Natural killer cell (primary cell): ENCODE measurements at regions not wholly inside any gene's neighbourhood (a gene's known extent, or its start where the extent isn't known, plus 50 kb on each side); places are given as distances from the start of the nearest gene placed in this dataset.

ENCODE experiments used
- ATAC-seq, 3 donors: fragments of 150-1000 bp in 2 of 3; fragments of 200-7000 bp in 1 of 3; cut with Tn5 transposase; 1 replicate in 1 of 3; 2 replicates in 2 of 3; pipeline ENCODE4 v1.10.0; 2021; ENCODE audit warnings: mild to moderate bottlenecking in 2 of 3, moderate library complexity in 2 of 3
- DNase-seq, 2 donors: peaks; one replicate each; pipeline versions ENCODE4 v3.0.0 to v3.0.0-alpha.2; 2013 to 2021; ENCODE audit warnings: mixed read lengths in 1 of 2
- H3K27ac ChIP-seq: one replicate; pipeline ENCODE4 v1.5.1; 2013; ENCODE audit warnings: mild to moderate bottlenecking, low read length
- H3K27me3 ChIP-seq: one replicate; pipeline ENCODE4 v1.6.1; 2013; ENCODE audit warnings: low read length; ENCODE audit not compliant: control insufficient read depth, insufficient read depth
- H3K36me3 ChIP-seq: one replicate; pipeline ENCODE4 v1.6.1; 2013; ENCODE audit warnings: low read length; ENCODE audit not compliant: control insufficient read depth, insufficient read depth
- H3K4me1 ChIP-seq: one replicate; pipeline ENCODE4 v1.6.1; 2013; ENCODE audit warnings: low read length; ENCODE audit not compliant: control insufficient read depth, insufficient read depth
- H3K4me3 ChIP-seq: one replicate; pipeline ENCODE4 v1.5.1; 2013; ENCODE audit warnings: low read length
- H3K9me3 ChIP-seq: one replicate; pipeline ENCODE4 v1.6.1; 2013; ENCODE audit warnings: low read length; ENCODE audit not compliant: control insufficient read depth, insufficient read depth
- H3K27ac Mint-ChIP-seq, 2 donors: one replicate each; pipeline ENCODE4 v1.8.0; 2022; ENCODE audit warnings: mild to moderate bottlenecking in 2 of 2, mixed read lengths in 2 of 2, moderate library complexity in 1 of 2
- H3K27me3 Mint-ChIP-seq, 2 donors: one replicate each; pipeline ENCODE4 v1.8.0; 2022; ENCODE audit warnings: low read depth in 2 of 2, mixed read lengths in 2 of 2
- H3K36me3 Mint-ChIP-seq: one replicate; pipeline ENCODE4 v1.8.0; 2022; ENCODE audit warnings: mixed read lengths
- H3K4me1 Mint-ChIP-seq, 2 donors: one replicate each; pipeline ENCODE4 v1.8.0; 2022; ENCODE audit warnings: mixed read lengths in 2 of 2
- H3K4me3 Mint-ChIP-seq: one replicate; pipeline ENCODE4 v1.8.0; 2022; ENCODE audit warnings: mild to moderate bottlenecking, moderate library complexity, mixed read lengths
- H3K9me3 Mint-ChIP-seq, 2 donors: one replicate each; pipeline ENCODE4 v1.8.0; 2022; ENCODE audit warnings: mixed read lengths in 2 of 2
- WGBS: methylation state at CpG from one replicate; pipeline ENCODE4 v1.1.7; 2013; ENCODE audit warnings: missing lambda C conversion rate; ENCODE audit not compliant: insufficient coverage; 5-methylcytosine and 5-hydroxymethylcytosine counted together
- intact Hi-C: fragments of 100-400 bp; cut with micrococcal nuclease; formaldehyde crosslinking; loops from one replicate; pipeline ENCODE4 v1.14.2; 2022
- TF ChIP-seq, protein P1 (sequence below): fragments of 200-600 bp; IDR thresholded peaks from one replicate; pipeline ENCODE4 v1.8.0; 2022; ENCODE audit warnings: antibody characterized with exemption

DNA sequence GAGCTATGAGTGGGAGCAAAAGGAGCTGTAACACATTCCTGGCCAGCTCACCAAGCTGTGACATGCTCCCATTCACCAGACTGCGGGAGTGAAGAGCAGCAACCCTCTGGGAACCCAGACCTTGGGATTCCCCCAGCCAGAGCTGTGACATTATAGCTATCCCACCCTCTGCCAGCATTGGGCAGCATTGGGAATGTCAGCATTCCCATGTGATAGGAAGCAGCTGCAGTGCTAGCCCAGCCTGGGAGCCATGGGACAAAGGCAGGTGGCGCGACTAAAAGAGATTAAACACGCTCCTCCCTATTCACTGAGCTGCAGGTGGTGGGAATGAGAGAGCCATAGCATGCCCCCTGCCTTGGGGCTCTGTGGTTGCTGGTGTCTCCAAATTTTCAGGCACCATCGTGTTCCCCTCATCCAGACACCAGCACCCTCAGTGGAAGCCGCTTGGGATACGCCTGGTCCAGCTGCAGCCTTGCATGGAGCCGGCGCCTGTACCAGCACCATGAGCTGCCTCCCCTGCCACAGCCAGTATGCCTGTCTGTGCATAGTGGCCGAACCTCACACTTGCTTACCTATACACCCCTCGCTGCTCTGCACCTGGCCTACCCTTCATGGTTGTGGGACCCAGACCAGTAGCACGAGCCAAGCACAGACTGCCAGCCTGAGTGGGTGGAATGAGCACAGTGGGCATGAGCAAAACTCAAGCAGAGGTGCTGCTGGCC is 695.6 kb upstream of the GCFC2 start:
- WGBS = 89% methylated on average over 12 of the region's 12 CpGs
- no peak overlapping the region for H3K4me3 ChIP-seq
- no peaks in the 10 kb centered on the region for H3K36me3 ChIP-seq
- no peak overlapping the region for H3K4me3 Mint-ChIP-seq
- H3K9me3 Mint-ChIP-seq = peaks cover 13 to 17% of the 10 kb centered on the region in 2 donors
- no peaks in the 10 kb centered on the region for H3K4me1 Mint-ChIP-seq
- ATAC-seq (no peak), DNase-seq (no peak)
- peaks cover 26% of the 10 kb centered on the region for H3K9me3 ChIP-seq
- no peaks in the 10 kb centered on the region for H3K27me3 Mint-ChIP-seq
- no peaks in the 10 kb centered on the region for H3K27me3 ChIP-seq
- TF ChIP-seq, protein P1, sequence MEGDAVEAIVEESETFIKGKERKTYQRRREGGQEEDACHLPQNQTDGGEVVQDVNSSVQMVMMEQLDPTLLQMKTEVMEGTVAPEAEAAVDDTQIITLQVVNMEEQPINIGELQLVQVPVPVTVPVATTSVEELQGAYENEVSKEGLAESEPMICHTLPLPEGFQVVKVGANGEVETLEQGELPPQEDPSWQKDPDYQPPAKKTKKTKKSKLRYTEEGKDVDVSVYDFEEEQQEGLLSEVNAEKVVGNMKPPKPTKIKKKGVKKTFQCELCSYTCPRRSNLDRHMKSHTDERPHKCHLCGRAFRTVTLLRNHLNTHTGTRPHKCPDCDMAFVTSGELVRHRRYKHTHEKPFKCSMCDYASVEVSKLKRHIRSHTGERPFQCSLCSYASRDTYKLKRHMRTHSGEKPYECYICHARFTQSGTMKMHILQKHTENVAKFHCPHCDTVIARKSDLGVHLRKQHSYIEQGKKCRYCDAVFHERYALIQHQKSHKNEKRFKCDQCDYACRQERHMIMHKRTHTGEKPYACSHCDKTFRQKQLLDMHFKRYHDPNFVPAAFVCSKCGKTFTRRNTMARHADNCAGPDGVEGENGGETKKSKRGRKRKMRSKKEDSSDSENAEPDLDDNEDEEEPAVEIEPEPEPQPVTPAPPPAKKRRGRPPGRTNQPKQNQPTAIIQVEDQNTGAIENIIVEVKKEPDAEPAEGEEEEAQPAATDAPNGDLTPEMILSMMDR = no peak
- intact Hi-C loops = no loop called here
- H3K27ac Mint-ChIP-seq = no peak overlapping the region
- H3K27ac ChIP-seq = no peak overlapping the region
- H3K4me1 ChIP-seq = no peaks in the 10 kb centered on the region
- H3K36me3 Mint-ChIP-seq = no peaks in the 10 kb centered on the region

DNA sequence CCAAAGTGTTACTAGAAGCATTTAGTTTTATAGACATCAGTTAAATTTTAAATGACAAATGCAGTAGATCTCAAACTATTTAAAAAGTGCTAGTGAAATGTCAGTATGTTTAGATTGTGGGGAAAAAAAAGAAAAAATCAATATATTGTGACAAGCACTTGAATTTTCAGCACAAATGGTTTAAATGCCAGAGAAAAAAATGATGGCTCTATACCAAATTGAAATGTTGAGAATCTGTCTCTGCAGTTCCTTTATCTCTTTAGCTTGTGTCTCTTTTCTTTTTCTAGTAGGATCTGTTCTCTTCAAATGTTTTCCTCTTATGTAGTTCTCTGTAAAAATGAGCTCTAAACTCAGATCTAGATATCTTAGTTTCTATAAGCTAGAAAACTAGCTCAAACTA is 682.6 kb upstream of the GCFC2 start:
- Histone ChIP-seq H3K36me3 (no peaks in the 10 kb centered on the region), H3K9me3 (peaks cover 3% of the 10 kb centered on the region), H3K4me3 (no peak overlapping the region), H3K4me1 (no peaks in the 10 kb centered on the region), H3K27me3 (no peaks in the 10 kb centered on the region), H3K27ac (no peak overlapping the region)
- Mint-ChIP-seq H3K4me1 (no peaks in the 10 kb centered on the region), H3K36me3 (no peaks in the 10 kb centered on the region), H3K27ac (no peak overlapping the region), H3K9me3 (peaks cover 15 to 18% of the 10 kb centered on the region in 2 donors), H3K27me3 (no peaks in the 10 kb centered on the region), H3K4me3 (no peak overlapping the region)
- intact Hi-C loops = no loop called here
- TF ChIP-seq, protein P1 = no peak
- DNase-seq = no peak
- no peak for ATAC-seq

DNA sequence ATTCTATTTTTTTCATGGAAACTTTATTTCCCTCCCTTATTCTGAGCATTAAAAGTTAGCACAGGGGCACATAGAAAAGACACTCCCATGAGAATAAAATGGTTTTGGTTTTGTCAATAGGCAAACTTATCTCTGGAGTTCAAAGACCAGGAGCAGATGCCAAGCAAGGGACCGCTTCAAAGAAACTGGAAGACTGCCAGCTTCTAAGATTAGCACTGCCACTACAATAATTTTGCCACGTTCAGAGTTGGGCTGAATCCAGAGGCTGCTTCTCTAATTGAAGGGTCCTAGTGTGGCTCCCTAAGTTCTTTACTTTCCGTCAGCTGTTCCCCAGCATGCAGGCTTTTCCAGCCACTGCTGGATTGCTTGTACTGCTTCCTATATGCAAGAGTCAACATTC is 681.0 kb upstream of the GCFC2 start:
- Mint-ChIP-seq H3K36me3 (no peaks in the 10 kb centered on the region), H3K4me1 (no peaks in the 10 kb centered on the region), H3K27ac (no peak overlapping the region), H3K27me3 (no peaks in the 10 kb centered on the region), H3K9me3 (peaks cover 9 to 14% of the 10 kb centered on the region in 2 donors), H3K4me3 (no peak overlapping the region)
- DNase-seq (no peak), ATAC-seq (no peak)
- peaks cover 3% of the 10 kb centered on the region for H3K9me3 ChIP-seq
- TF ChIP-seq, protein P1 = no peak
- WGBS = 60% methylated on average over 3 of the region's 3 CpGs
- no peaks in the 10 kb centered on the region for H3K36me3 ChIP-seq
- H3K27ac ChIP-seq = no peak overlapping the region
- H3K27me3 ChIP-seq = no peaks in the 10 kb centered on the region
- no peaks in the 10 kb centered on the region for H3K4me1 ChIP-seq
- intact Hi-C loops = no loop called here
- H3K4me3 ChIP-seq = no peak overlapping the region

DNA sequence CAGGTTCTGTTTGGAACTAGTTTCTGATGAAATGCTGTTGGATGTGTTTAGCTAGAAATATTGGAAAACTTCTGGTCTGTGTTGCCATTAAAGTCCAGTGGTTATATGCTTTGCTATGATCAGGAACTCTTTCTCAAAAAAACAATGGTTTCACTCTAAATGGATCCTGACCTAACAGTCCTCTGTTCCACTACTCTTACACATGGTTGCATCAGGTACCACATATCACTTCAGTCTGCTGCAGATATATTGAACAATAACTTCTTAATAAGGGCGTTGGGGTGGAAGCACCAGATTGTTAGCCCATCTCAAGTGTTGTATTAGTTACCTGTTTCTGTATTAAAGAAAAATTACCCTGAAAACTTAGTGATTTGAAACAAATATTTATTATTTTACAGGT is 676.6 kb upstream of the GCFC2 start:
- H3K27ac ChIP-seq = no peak overlapping the region
- H3K4me1 ChIP-seq = no peaks in the 10 kb centered on the region
- H3K4me3 Mint-ChIP-seq = no peak overlapping the region
- H3K27me3 Mint-ChIP-seq = no peaks in the 10 kb centered on the region
- DNase-seq (no peak), ATAC-seq (no peak)
- peaks cover 6 to 10% of the 10 kb centered on the region in 2 donors for H3K9me3 Mint-ChIP-seq
- TF ChIP-seq, protein P1 = no peak
- H3K9me3 ChIP-seq = no peaks in the 10 kb centered on the region
- H3K27ac Mint-ChIP-seq = no peak overlapping the region
- H3K4me1 Mint-ChIP-seq = no peaks in the 10 kb centered on the region
- WGBS = no CpG with 5 or more reads among the region's 1 CpG
- no peak overlapping the region for H3K4me3 ChIP-seq
- no peaks in the 10 kb centered on the region for H3K36me3 ChIP-seq
- intact Hi-C loops = no loop called here
- H3K36me3 Mint-ChIP-seq = peaks cover 7% of the 10 kb centered on the region
- no peaks in the 10 kb centered on the region for H3K27me3 ChIP-seq
